Epithelial cell of esophagus (primary cell): ENCODE measurements at regions not wholly inside any gene's neighbourhood (a gene's known extent, or its start where the extent isn't known, plus 50 kb on each side); places are given as distances from the start of the nearest gene placed in this dataset.
A peak's percentile ranks its signal among the peaks of the same experiment; 100 is the strongest.

Experiments used
- DNase-seq: peaks from one replicate; pipeline ENCODE4 v3.0.0; 2010; ENCODE audit warnings: low read depth
- H3K4me3 ChIP-seq: 2 replicates; pipeline ENCODE4 v1.5.1; 2011; ENCODE audit warnings: mild to moderate bottlenecking, low read length, control low read depth
- CTCF ChIP-seq: IDR thresholded peaks from 2 replicates; pipeline ENCODE4 v1.5.1; 2011; ENCODE audit warnings: low read depth, mild to moderate bottlenecking, low read length, control low read depth, inconsistent platforms; ENCODE audit not compliant: insufficient read depth; ENCODE audit errors: missing control alignments

GRCh38 chr4:16438986-16439385, 212.7 kb upstream of the TAPT1 start:
- DNase-seq, result no peak
- no peak for TF ChIP-seq CTCF
- no peak overlapping the region for H3K4me3 ChIP-seq

GRCh38 chr4:16437836-16438235, 211.6 kb upstream of the TAPT1 start:
- H3K4me3 ChIP-seq, result no peak overlapping the region
- DNase-seq, result no peak
- no peak for TF ChIP-seq CTCF

GRCh38 chr4:16431866-16432265, 205.6 kb upstream of the TAPT1 start:
- H3K4me3 ChIP-seq, result no peak overlapping the region
- DNase-seq, result no peak
- no peak for TF ChIP-seq CTCF

- no peak overlapping the region for H3K4me3 ChIP-seq
- DNase-seq, result peak; percentile 80
- TF ChIP-seq CTCF, result no peak
Measured at GRCh38 chr4:16418814-16419213, 192.5 kb upstream of the TAPT1 start.

- no peak for TF ChIP-seq CTCF
- DNase-seq, result no peak
- no peak overlapping the region for H3K4me3 ChIP-seq
Measured at GRCh38 chr4:16417198-16417597, 190.9 kb upstream of the TAPT1 start.

GRCh38 chr4:16416601-16417000, 190.3 kb upstream of the TAPT1 start:
- H3K4me3 ChIP-seq, result no peak overlapping the region
- no peak for DNase-seq
- TF ChIP-seq CTCF, result no peak

GRCh38 chr4:16415751-16416150, 189.5 kb upstream of the TAPT1 start:
- TF ChIP-seq CTCF, result no peak
- DNase-seq, result no peak
- no peak overlapping the region for H3K4me3 ChIP-seq
